Coronary artery (tissue), 2 donors: ENCODE measurements at regions not wholly inside any gene's neighbourhood (a gene's known extent, or its start where the extent isn't known, plus 50 kb on each side); places are given as distances from the start of the nearest gene placed in this dataset.

Source experiments
- DNase-seq: peaks from one replicate; pipeline ENCODE4 v3.0.0-alpha.2; 2017; ENCODE audit warnings: low spot score
- H3K27ac ChIP-seq, 2 donors: fragments of 200-600 bp; sonication (generic); one replicate each; pipeline ENCODE4 v1.5.1; 2016 to 2019
- H3K4me3 ChIP-seq: fragments of 200-600 bp; sonication (generic); 2 replicates; pipeline ENCODE4 v1.5.1; 2016; ENCODE audit warnings: mild to moderate bottlenecking, moderate library complexity
- TF ChIP-seq, protein P1 (sequence below): fragments of 200-600 bp; sonication (generic); IDR thresholded peaks from one replicate; pipeline ENCODE4 v1.5.1; 2019; ENCODE audit warnings: antibody characterized with exemption

- no peak overlapping the region for H3K4me3 ChIP-seq
- no peak for DNase-seq
- TF ChIP-seq, protein P1, sequence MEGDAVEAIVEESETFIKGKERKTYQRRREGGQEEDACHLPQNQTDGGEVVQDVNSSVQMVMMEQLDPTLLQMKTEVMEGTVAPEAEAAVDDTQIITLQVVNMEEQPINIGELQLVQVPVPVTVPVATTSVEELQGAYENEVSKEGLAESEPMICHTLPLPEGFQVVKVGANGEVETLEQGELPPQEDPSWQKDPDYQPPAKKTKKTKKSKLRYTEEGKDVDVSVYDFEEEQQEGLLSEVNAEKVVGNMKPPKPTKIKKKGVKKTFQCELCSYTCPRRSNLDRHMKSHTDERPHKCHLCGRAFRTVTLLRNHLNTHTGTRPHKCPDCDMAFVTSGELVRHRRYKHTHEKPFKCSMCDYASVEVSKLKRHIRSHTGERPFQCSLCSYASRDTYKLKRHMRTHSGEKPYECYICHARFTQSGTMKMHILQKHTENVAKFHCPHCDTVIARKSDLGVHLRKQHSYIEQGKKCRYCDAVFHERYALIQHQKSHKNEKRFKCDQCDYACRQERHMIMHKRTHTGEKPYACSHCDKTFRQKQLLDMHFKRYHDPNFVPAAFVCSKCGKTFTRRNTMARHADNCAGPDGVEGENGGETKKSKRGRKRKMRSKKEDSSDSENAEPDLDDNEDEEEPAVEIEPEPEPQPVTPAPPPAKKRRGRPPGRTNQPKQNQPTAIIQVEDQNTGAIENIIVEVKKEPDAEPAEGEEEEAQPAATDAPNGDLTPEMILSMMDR = no peak
- H3K27ac ChIP-seq = no peak overlapping the region
Measured at GRCh38 chr14:96931751-96932150, 134.6 kb downstream of the VRK1 start.

- DNase-seq = no peak
- H3K4me3 ChIP-seq = no peak overlapping the region
- H3K27ac ChIP-seq = no peak overlapping the region
- TF ChIP-seq, protein P1 = no peak
Measured at GRCh38 chr14:96934638-96935330, 137.6 kb downstream of the VRK1 start.

- no peak overlapping the region for H3K4me3 ChIP-seq
- H3K27ac ChIP-seq = no peak overlapping the region
- no peak for DNase-seq
- TF ChIP-seq, protein P1 = no peak
Measured at GRCh38 chr14:96938946-96939345, 141.8 kb downstream of the VRK1 start.

- no peak for DNase-seq
- no peak overlapping the region for H3K27ac ChIP-seq
- H3K4me3 ChIP-seq = no peak overlapping the region
- TF ChIP-seq, protein P1 = no peak
Measured at GRCh38 chr14:96940009-96940408, 142.8 kb downstream of the VRK1 start.

- H3K27ac ChIP-seq = no peak overlapping the region
- DNase-seq = no peak
- TF ChIP-seq, protein P1 = no peak
- H3K4me3 ChIP-seq = no peak overlapping the region
Measured at GRCh38 chr14:96944297-96944696, 147.1 kb downstream of the VRK1 start.

GRCh38 chr14:96945721-96946120 lies 148.5 kb downstream of the VRK1 start:
- DNase-seq = no peak
- TF ChIP-seq, protein P1 = no peak
- Histone ChIP-seq H3K4me3 (no peak overlapping the region), H3K27ac (no peak overlapping the region)

- Histone ChIP-seq H3K4me3 (no peak overlapping the region), H3K27ac (no peak overlapping the region)
- TF ChIP-seq, protein P1 = no peak
- DNase-seq = no peak
Measured at GRCh38 chr14:96949594-96949993, 152.4 kb downstream of the VRK1 start.
